ENCODE measurements at regions not wholly inside any gene's neighbourhood (a gene's known extent, or its start where the extent isn't known, plus 50 kb on each side); places are given as distances from the start of the nearest gene placed in this dataset.

DNA sequence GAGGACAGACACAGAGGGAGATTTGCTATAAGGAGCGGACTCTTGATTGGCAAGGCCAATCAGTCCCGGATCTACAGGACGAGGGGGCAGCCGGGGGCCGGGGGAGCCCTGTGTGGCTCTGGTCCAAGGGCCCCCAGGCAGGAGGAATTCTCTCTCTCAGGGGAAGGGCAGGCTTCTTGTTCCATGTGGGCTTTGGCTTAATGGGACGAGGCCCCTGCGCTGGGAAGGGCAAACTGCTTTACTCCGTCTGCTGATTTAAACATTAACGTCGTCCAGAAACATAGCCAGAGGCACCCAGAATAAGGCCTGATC is 75.9 kb downstream of the TMEM18 start:
- TF ChIP-seq FOXA1 (IDR thresholded peaks at IDR 0.05) = no peak
- TF ChIP-seq LEF1 (IDR thresholded peaks at IDR 0.05; ENCODE audit: borderline replicate concordance) = no peak
- TF ChIP-seq TARDBP (IDR thresholded peaks at IDR 0.05) = no peak
- TF ChIP-seq HDGF (IDR thresholded peaks at IDR 0.05; ENCODE audit: borderline replicate concordance) = no peak
- no peak for TF ChIP-seq NFRKB (IDR thresholded peaks at IDR 0.05)
- TF ChIP-seq, protein P1, sequence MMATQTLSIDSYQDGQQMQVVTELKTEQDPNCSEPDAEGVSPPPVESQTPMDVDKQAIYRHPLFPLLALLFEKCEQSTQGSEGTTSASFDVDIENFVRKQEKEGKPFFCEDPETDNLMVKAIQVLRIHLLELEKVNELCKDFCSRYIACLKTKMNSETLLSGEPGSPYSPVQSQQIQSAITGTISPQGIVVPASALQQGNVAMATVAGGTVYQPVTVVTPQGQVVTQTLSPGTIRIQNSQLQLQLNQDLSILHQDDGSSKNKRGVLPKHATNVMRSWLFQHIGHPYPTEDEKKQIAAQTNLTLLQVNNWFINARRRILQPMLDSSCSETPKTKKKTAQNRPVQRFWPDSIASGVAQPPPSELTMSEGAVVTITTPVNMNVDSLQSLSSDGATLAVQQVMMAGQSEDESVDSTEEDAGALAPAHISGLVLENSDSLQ (IDR thresholded peaks at IDR 0.05) = no peak
- TF ChIP-seq FOXK2 (IDR thresholded peaks at IDR 0.05) = no peak
- no peak for TF ChIP-seq ZNF384 (IDR thresholded peaks at IDR 0.05)
- no peak for TF ChIP-seq SP1 (IDR thresholded peaks at IDR 0.05)
- TF ChIP-seq ARNT (IDR thresholded peaks at IDR 0.05) = no peak
- TF ChIP-seq CTBP1 (IDR thresholded peaks at IDR 0.05; ENCODE audit: borderline replicate concordance) = no peak
- no peak for TF ChIP-seq ELF4 (IDR thresholded peaks at IDR 0.05)
- no peak for TF ChIP-seq SUZ12 (IDR thresholded peaks at IDR 0.05)
- no peak for TF ChIP-seq L3MBTL2 (conservative IDR thresholded peaks at IDR 0.05)

Data from HEK293T (cell line).